Parathyroid adenoma (tissue), 2 donors: ENCODE measurements at regions not wholly inside any gene's neighbourhood (a gene's known extent, or its start where the extent isn't known, plus 50 kb on each side); places are given as distances from the start of the nearest gene placed in this dataset.

Experiments
- H2AFZ ChIP-seq: fragments of 300-600 bp; sonication (generic); one replicate; pipeline ENCODE4 v1.7.0; 2017; ENCODE audit warnings: antibody characterized with exemption, mild to moderate bottlenecking
- H3K27ac ChIP-seq: fragments of 300-600 bp; sonication (generic); one replicate; pipeline ENCODE4 v1.7.0; 2017
- H3K27me3 ChIP-seq: fragments of 300-600 bp; sonication (generic); one replicate; pipeline ENCODE4 v1.7.0; 2017; ENCODE audit warnings: low read length; ENCODE audit not compliant: control insufficient read depth, insufficient read depth
- H3K36me3 ChIP-seq: fragments of 300-600 bp; sonication (generic); one replicate; pipeline ENCODE4 v1.7.0; 2017; ENCODE audit warnings: low read length; ENCODE audit not compliant: control insufficient read depth, insufficient read depth
- H3K4me1 ChIP-seq: fragments of 300-600 bp; sonication (generic); one replicate; pipeline ENCODE4 v1.7.0; 2017; ENCODE audit warnings: control low read depth
- H3K4me2 ChIP-seq: fragments of 300-600 bp; sonication (generic); one replicate; pipeline ENCODE4 v1.7.0; 2017; ENCODE audit warnings: low read length
- H3K4me3 ChIP-seq: fragments of 300-600 bp; sonication (generic); one replicate; pipeline ENCODE4 v1.7.0; 2017; ENCODE audit warnings: low read depth, low read length
- H3K79me2 ChIP-seq: fragments of 300-600 bp; sonication (generic); one replicate; pipeline ENCODE4 v1.7.0; 2017; ENCODE audit warnings: control low read depth
- H3K9ac ChIP-seq: fragments of 300-600 bp; sonication (generic); one replicate; pipeline ENCODE4 v1.7.0; 2017; ENCODE audit warnings: mild to moderate bottlenecking
- H3K9me3 ChIP-seq: fragments of 300-600 bp; sonication (generic); one replicate; pipeline ENCODE4 v1.7.0; 2017; ENCODE audit warnings: low read length; ENCODE audit not compliant: control insufficient read depth
- TF ChIP-seq, protein P1 (sequence below): fragments of 300-600 bp; sonication (generic); IDR thresholded peaks from one replicate; pipeline ENCODE4 v1.7.0; 2017; ENCODE audit warnings: antibody characterized with exemption, mild to moderate bottlenecking
- donor health status: primary hyperparathyroidism.

DNA sequence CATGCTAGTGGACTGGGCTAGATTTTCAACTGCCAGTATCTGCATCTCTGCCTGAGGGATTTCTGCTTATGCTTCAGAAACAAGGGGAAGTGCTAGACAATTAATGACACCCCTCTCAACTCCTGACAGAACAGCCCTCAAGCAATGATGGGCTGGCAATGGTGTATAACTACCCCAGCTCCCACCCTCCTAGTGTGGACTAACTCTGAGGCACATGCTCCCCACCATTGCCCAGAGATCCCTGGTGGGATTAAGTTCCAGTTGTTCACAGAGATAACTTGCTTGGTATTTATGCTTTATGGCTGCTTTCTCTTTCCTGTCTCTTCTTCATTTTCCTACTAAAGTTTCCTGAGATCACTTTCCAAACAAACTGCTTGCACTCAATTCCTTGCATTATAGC lies 113.5 kb downstream of the RPS24 start:
- TF ChIP-seq, protein P1, sequence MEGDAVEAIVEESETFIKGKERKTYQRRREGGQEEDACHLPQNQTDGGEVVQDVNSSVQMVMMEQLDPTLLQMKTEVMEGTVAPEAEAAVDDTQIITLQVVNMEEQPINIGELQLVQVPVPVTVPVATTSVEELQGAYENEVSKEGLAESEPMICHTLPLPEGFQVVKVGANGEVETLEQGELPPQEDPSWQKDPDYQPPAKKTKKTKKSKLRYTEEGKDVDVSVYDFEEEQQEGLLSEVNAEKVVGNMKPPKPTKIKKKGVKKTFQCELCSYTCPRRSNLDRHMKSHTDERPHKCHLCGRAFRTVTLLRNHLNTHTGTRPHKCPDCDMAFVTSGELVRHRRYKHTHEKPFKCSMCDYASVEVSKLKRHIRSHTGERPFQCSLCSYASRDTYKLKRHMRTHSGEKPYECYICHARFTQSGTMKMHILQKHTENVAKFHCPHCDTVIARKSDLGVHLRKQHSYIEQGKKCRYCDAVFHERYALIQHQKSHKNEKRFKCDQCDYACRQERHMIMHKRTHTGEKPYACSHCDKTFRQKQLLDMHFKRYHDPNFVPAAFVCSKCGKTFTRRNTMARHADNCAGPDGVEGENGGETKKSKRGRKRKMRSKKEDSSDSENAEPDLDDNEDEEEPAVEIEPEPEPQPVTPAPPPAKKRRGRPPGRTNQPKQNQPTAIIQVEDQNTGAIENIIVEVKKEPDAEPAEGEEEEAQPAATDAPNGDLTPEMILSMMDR, result no peak
- H3K4me1 ChIP-seq, result no peaks in the 10 kb centered on the region

GRCh38 chr10:78148216-78148960 lies 114.7 kb downstream of the RPS24 start:
- no peak overlapping the region for H3K4me2 ChIP-seq
- no peaks in the 10 kb centered on the region for H3K79me2 ChIP-seq
- no peak overlapping the region for H3K4me3 ChIP-seq
- H3K9me3 ChIP-seq, result no peaks in the 10 kb centered on the region
- no peak overlapping the region for H2AFZ ChIP-seq
- TF ChIP-seq, protein P1, result no peak
- no peak overlapping the region for H3K27ac ChIP-seq
- H3K27me3 ChIP-seq, result no peaks in the 10 kb centered on the region
- H3K9ac ChIP-seq, result no peak overlapping the region
- H3K4me1 ChIP-seq, result no peaks in the 10 kb centered on the region
- H3K36me3 ChIP-seq, result no peaks in the 10 kb centered on the region

More for the DNA sequence above, 113.5 kb downstream of the RPS24 start:
- Histone ChIP-seq H3K27ac (no peak overlapping the region), H3K9me3 (no peaks in the 10 kb centered on the region), H3K4me2 (no peak overlapping the region), H3K36me3 (no peaks in the 10 kb centered on the region), H3K9ac (no peak overlapping the region), H3K4me3 (no peak overlapping the region), H2AFZ (no peak overlapping the region), H3K79me2 (no peaks in the 10 kb centered on the region), H3K27me3 (no peaks in the 10 kb centered on the region)

GRCh38 chr10:78148961-78149612 lies 115.4 kb downstream of the RPS24 start:
- H3K27ac ChIP-seq, result no peak overlapping the region
- H2AFZ ChIP-seq, result no peak overlapping the region
- H3K9me3 ChIP-seq, result no peaks in the 10 kb centered on the region
- no peak overlapping the region for H3K9ac ChIP-seq
- H3K4me3 ChIP-seq, result no peak overlapping the region
- H3K27me3 ChIP-seq, result no peaks in the 10 kb centered on the region
- no peaks in the 10 kb centered on the region for H3K79me2 ChIP-seq
- TF ChIP-seq, protein P1, result no peak
- no peaks in the 10 kb centered on the region for H3K4me1 ChIP-seq
- no peaks in the 10 kb centered on the region for H3K36me3 ChIP-seq
- H3K4me2 ChIP-seq, result no peak overlapping the region

DNA sequence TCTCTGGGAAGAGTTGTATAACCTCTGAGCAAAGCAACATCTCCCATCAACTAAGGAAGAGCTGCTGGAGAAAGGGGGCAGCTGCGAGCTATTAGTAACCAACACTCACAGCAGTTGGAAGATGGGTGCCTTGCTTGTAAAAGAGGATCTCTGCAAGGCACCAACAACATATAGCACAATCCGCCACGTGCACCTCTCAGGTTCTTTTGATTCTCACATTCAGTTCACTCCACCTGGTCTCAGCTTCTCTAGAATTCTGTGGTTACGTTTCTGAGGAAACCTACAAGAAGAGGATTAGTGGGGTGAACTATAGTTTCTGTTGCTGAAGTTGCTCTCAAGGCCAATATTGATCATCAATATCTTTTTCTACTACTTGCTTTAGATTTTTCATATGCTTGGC lies 117.1 kb downstream of the RPS24 start:
- no peak overlapping the region for H3K4me2 ChIP-seq
- no peak overlapping the region for H3K27ac ChIP-seq
- no peak overlapping the region for H3K9ac ChIP-seq
- no peaks in the 10 kb centered on the region for H3K27me3 ChIP-seq
- H3K9me3 ChIP-seq, result no peaks in the 10 kb centered on the region
- no peaks in the 10 kb centered on the region for H3K36me3 ChIP-seq
- no peaks in the 10 kb centered on the region for H3K79me2 ChIP-seq
- H3K4me1 ChIP-seq, result no peaks in the 10 kb centered on the region
- no peak overlapping the region for H3K4me3 ChIP-seq
- TF ChIP-seq, protein P1, result no peak
- H2AFZ ChIP-seq, result no peak overlapping the region
